ENCODE measurements at regions not wholly inside any gene's neighbourhood (a gene's known extent, or its start where the extent isn't known, plus 50 kb on each side); places are given as distances from the start of the nearest gene placed in this dataset.

DNA sequence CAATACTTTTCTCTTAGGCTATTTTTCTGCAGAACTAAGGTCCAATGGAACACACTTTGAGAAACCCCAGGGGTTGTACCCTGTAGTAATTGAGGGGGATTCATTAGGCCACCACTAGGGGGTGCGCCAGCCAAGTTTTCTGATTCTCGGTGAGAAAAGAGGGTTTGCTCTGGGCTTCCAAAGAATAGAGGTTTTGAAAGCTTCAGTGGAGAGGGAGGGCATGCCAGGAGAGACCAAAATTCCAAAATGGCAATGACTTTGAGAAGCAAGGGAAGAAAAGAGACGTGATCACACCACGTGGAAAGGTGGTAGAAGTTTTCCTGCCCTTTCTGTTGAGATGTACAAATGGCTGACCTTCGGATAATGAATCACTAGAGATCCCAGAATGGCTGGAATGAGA, 323.3 kb downstream of the RPS6KC1 start:
- TF ChIP-seq, protein P1, sequence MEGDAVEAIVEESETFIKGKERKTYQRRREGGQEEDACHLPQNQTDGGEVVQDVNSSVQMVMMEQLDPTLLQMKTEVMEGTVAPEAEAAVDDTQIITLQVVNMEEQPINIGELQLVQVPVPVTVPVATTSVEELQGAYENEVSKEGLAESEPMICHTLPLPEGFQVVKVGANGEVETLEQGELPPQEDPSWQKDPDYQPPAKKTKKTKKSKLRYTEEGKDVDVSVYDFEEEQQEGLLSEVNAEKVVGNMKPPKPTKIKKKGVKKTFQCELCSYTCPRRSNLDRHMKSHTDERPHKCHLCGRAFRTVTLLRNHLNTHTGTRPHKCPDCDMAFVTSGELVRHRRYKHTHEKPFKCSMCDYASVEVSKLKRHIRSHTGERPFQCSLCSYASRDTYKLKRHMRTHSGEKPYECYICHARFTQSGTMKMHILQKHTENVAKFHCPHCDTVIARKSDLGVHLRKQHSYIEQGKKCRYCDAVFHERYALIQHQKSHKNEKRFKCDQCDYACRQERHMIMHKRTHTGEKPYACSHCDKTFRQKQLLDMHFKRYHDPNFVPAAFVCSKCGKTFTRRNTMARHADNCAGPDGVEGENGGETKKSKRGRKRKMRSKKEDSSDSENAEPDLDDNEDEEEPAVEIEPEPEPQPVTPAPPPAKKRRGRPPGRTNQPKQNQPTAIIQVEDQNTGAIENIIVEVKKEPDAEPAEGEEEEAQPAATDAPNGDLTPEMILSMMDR (IDR thresholded peaks at IDR 0.05; ENCODE audit: poor library complexity), result peak; percentile 89
- no peak for TF ChIP-seq EZH2 (IDR thresholded peaks at IDR 0.05; ENCODE audit: borderline replicate concordance)

Data from hepatocyte (in vitro differentiated cells).